ENCODE measurements at regions not wholly inside any gene's neighbourhood (a gene's known extent, or its start where the extent isn't known, plus 50 kb on each side); places are given as distances from the start of the nearest gene placed in this dataset.

DNA sequence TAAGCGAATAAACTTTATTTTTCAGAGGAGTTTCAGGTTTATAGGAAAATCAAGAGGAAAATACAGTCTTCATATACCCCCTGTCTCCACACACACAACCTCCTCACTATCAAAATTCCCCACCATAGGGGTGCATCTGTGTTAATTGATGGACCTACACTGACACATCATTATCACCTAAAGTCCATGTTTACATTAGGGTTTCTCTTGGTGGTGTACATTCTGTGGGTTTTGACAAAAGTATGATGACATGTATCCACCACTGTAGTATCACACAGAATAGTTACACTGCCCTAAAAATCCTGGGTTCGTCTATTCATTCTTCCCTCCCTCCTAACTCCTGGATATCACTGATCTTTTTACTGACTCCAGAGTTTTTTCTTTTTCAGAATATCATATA lies 654.2 kb downstream of the UQCRFS1 start:
- TF ChIP-seq, protein P1, sequence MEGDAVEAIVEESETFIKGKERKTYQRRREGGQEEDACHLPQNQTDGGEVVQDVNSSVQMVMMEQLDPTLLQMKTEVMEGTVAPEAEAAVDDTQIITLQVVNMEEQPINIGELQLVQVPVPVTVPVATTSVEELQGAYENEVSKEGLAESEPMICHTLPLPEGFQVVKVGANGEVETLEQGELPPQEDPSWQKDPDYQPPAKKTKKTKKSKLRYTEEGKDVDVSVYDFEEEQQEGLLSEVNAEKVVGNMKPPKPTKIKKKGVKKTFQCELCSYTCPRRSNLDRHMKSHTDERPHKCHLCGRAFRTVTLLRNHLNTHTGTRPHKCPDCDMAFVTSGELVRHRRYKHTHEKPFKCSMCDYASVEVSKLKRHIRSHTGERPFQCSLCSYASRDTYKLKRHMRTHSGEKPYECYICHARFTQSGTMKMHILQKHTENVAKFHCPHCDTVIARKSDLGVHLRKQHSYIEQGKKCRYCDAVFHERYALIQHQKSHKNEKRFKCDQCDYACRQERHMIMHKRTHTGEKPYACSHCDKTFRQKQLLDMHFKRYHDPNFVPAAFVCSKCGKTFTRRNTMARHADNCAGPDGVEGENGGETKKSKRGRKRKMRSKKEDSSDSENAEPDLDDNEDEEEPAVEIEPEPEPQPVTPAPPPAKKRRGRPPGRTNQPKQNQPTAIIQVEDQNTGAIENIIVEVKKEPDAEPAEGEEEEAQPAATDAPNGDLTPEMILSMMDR (IDR thresholded peaks at IDR 0.05; ENCODE audit: insufficient read depth, low read length): no peak
- no peak for TF ChIP-seq GABPA (IDR thresholded peaks at IDR 0.05; ENCODE audit: low read depth)
- no peak for TF ChIP-seq POLR2AphosphoS5 (IDR thresholded peaks at IDR 0.05; ENCODE audit: low read depth)
- TF ChIP-seq, protein P2, sequence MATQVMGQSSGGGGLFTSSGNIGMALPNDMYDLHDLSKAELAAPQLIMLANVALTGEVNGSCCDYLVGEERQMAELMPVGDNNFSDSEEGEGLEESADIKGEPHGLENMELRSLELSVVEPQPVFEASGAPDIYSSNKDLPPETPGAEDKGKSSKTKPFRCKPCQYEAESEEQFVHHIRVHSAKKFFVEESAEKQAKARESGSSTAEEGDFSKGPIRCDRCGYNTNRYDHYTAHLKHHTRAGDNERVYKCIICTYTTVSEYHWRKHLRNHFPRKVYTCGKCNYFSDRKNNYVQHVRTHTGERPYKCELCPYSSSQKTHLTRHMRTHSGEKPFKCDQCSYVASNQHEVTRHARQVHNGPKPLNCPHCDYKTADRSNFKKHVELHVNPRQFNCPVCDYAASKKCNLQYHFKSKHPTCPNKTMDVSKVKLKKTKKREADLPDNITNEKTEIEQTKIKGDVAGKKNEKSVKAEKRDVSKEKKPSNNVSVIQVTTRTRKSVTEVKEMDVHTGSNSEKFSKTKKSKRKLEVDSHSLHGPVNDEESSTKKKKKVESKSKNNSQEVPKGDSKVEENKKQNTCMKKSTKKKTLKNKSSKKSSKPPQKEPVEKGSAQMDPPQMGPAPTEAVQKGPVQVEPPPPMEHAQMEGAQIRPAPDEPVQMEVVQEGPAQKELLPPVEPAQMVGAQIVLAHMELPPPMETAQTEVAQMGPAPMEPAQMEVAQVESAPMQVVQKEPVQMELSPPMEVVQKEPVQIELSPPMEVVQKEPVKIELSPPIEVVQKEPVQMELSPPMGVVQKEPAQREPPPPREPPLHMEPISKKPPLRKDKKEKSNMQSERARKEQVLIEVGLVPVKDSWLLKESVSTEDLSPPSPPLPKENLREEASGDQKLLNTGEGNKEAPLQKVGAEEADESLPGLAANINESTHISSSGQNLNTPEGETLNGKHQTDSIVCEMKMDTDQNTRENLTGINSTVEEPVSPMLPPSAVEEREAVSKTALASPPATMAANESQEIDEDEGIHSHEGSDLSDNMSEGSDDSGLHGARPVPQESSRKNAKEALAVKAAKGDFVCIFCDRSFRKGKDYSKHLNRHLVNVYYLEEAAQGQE (IDR thresholded peaks at IDR 0.05; ENCODE audit: insufficient replicate concordance, low read depth): no peak
